ENCODE measurements at regions not wholly inside any gene's neighbourhood (a gene's known extent, or its start where the extent isn't known, plus 50 kb on each side); places are given as distances from the start of the nearest gene placed in this dataset.

DNA sequence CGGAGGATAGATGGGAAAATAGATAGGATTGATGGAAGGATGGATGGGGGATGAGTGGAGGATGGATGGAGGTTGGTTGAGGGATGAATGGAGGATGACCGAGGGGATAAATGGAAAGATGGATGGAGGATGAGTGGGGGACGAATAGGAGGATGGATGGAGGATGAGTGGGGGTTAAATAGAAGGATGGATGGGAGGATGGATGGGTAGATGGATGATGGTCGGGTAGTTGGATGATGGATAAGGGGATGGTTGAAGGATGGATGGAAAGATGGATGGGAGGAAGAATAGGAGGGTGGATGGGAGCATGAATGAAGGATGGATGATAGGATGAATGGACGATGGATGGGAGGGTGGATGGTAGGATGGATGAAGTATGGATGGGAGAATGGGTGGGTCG lies 219.3 kb upstream of the IER5L start:
- DNase-seq: no peak

DNA sequence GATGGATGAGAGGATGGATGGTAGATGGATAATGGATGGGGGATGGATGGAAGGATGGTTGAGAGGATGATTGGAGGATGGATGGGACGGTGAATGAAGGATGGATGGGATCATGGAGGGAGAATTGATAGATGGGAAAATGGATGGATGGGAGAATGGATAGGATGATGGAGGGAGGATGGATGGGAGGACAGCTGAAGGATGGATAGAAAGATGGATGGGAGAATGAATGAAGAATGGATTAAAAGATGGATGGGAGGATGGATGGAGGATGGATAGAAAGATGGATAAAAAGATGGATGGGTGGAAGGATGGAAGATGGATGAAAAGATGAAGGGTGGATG lies 218.3 kb upstream of the IER5L start:
- no peak for DNase-seq

DNA sequence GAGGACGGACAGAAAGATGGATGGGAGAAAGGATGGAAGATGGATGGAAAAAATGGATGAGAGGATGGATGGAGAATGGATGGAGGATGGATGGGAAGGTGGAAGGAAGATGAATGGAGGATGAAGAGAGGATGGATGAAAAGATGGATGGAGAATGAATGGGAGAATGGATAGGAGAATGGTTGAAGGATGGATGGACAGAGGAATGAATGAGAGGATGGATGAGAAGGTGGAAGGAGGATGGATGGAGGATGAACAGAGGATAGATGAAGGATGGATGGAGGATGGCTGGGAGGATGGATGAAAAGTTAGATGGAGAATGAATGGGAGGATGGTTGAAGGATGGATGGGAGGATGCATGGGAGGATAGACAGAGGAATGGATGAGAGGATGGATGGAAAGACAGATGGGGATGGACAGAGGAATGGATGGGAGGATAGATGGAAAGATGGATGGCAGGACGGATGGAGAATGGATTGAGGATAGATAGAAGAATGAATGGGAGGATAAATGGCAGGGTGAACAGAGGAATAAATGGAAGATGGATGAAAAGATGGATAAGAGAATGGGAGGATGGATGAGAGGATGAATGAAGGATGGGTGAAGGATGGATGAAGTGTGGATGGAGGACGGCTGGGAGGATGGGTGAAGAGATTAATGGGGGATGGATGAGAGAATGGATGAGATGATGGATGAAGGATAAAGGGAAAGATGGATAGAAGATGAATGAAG lies 217.7 kb upstream of the IER5L start:
- no peak for DNase-seq

DNA sequence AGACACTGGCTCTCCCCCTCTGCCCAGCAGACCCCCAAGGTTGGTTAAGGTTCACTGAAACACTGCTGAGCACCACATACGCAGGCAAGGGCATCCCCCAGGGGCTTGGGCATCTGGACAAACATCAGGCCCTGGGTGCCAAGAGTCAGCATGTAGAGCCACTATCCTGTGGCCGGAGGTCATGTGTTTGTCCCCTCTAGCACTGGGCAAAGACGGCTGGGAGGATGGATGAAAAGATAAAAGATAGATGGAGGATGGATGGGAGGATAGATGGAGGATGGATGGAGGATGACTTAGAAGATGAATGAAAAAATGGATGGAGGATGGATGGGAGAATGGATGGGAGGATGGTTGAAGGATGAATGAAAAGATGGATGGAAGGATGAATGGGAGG lies 216.8 kb upstream of the IER5L start:
- no peak for DNase-seq

DNA sequence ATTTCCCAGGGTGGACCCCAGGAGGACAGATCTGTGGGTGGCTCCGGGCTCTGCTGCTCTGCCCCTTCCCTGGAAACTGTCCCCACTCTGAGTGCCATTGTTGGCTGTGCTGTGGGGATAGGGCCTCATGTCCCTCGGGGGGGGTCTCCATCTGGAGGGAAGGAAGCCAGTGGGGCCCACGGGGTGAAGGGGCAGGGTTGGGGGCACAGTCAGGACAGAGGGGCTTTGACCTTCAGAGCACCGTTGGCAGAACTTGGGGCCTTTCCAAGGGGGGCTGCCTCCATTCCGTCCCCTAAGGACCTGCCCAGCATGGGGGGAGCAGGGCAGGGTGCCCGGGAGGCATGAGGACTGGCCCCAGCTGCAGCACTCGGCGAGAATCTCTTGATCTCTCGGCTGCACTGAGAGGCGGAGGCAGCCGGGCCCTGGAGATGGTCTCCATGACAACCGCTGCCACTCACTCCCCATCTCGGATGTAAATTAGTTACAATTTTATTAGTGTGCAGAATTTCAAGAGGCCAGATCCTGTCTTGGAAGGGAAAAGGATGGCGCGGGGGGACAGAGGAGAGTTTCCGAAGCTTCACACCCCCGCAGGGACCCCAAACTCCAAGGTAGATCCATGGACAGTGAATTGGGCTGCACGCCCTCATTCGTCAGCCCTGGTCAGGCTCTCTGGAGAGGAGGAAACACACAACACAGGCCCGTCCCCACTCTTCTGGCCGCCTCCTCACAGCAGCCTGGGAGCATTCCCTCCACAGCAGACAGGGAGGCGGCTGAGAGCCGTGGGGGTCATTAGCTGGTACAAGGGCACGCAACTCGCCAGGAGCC lies 216.2 kb upstream of the IER5L start:
- DNase-seq: no peak

DNA sequence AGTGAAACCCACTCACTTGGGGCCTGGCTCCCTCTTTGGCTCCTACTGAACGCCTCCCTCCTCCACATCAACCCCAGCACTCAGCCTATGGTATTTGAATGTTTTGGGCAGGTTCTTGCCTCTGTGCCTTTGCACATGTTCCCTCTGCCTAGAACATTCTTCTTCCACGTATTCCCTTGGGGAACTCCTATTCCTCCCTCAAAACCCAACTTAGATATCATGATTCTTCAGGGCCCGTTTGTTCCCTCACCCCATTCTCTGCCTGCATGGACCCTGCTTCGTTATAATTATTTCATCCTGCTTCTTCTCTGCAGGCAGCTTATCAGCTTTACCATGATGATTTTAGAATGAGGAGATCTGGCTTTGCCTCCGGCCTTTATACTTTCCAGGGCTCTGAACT lies 215.0 kb upstream of the IER5L start:
- DNase-seq: no peak

DNA sequence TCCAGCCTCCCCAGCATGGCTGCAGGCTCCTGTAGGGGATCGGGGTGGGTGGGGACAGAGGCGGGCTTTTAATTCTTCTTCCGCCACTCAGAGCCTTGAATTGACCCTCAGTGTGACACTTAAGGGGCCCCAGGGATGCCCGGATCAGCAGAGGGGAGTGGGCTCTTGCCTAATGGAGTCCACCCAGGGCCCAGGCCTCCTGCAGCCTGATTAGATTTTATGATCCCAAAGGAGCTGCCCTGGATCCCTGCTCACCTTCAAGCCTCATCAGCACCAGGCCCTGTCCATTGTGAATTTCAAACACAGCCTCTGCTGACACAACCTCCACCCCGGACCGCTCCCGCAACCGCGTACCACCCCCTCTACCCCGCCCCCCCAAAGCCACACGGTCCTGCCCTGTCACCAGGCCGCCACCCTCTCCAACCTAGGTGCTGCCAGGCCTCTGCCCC lies 214.1 kb upstream of the IER5L start:
- DNase-seq: no peak

DNA sequence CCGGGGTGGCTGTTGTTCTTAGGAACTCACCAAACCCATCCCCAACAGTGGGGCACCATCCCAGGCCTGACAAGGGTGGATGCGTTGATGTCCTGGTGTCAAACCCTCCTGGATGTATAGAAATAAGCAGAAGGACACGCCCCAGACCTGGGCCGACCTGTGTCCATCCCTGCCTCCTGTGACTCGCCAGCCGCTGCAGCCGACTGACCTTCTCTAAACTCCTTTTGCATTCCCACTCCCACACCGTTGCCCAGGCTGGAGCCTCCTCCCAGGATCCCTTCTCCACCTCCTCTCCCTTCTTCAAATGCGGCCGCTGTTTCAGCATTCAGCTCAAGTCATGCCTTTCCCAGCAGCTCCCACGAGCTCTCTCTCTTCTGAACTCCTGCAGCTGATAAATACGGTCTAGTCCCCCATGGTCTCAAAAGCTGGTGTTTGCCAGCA lies 213.2 kb upstream of the IER5L start:
- no peak for DNase-seq

DNA sequence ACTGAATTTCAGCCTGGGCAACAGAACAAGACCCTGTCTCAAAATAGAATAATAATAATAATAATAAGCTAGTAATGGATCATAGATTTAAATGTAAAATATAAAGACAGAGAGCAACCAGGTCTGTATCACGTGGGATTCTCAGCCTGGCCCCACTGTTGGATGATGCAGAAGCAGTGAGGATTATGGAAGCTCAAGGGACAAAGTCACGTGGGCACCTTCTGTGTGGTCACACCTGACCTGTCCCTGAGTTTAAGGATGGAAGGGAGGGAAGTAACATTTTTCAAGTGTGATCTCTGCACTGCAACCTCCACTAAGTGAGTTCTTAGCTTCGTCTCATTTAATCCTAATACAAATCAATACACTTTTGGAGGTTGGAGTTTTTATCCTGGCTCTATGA lies 212.5 kb upstream of the IER5L start:
- DNase-seq: no peak

DNA sequence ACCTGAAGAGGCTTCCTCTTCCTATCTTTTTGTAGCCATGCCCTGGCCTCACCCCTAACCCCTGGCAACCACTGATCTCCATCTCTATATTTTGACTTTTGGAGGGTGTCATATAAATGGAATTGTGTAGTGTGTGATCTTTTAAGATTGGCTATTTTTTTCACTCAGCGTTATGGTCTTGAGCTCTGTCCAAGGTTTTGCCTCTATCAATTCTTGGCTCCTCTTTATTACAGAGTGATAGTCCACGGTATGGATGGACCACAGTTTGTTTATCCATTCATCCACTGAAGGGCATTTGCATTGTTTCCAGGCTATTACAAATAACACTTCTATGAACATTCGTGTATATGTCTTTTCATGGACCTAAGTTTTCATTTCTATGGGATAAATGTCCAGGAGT lies 209.8 kb upstream of the IER5L start:
- no peak for DNase-seq

DNA sequence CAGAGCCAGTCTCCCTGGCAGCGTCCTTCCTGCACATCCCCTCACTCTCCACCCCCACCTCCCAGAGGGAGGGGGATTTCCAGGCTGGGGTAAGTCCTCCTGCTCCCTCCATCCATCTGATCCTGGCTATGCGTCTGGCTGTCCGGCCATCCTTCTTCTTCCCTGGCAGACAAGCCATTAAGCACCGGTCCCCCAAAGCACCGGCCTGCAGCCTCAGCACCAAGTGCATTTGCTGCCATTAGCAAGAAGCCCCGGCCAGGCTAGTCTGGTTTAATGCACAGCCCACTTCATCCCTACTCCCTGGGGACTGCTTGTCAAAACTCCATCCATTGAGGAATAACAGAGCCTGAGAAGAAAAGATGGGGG lies 208.7 kb upstream of the IER5L start:
- DNase-seq: no peak

DNA sequence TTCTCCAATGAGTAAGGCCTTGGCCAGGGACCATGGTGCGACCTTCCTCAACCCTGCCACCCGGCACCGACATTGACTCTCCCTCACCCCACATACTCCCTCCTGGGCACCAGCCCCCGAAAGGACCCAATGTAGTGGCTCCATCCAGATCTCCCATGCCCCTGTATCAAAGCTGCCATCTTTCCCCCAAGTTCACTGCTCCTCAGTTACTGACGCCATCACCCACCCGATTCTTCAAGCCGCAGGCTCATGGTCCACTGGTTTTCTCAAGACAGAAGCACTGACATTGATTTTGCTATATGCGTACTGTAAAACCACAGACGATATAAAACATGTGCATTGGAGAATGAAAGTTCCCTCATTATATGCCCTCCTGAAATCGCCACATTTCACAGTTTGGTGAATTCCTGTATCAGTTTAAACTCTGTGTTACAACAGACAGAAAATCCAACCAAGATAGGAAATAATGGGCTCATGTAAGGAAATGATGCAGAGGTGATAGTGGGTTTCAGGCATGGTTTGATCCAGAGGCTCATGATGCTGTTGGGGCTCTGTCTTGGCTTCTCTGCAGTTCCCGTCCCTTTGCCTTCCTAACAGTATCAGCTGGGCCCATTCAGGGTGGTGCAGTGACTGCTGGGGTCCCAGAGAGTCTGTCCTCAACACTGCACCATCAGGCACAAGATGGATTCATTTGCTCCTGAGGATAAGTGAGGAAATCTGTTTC lies 207.3 kb upstream of the IER5L start:
- no peak for DNase-seq

DNA sequence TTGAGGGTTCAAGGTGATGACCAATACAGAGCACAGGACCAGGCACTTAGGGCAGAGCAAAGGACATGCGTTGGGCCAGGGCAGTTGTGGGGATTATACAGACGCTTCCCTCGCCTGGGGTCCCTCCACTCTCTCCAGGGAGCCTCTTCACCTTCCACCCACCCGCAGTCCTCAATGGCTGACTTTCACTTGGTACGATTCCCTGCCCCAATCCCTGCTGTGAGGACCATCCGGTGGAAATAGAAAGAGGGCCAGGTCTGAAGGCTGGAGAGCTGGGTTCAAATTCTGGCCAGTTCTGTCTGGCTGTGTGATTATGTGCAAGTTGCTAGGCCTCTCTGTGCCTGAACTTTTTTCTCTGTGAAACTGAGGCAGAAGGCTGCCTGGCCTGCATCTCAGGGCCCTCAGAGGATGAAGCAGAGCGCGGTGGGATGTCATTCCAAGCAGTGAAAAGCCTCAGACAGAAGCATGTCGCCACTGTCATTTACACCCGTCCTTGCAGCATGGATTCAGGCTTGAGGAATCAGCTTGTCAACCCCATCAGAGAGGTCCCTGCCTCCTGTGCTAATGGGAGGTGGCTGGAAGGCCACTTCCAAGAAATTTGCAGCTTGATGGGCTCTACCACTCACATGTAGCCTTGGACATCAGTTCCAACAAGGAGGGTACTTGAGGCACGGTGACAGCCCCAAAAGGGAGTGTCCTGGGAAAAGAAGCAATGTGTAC lies 206.6 kb upstream of the IER5L start:
- DNase-seq: no peak

DNA sequence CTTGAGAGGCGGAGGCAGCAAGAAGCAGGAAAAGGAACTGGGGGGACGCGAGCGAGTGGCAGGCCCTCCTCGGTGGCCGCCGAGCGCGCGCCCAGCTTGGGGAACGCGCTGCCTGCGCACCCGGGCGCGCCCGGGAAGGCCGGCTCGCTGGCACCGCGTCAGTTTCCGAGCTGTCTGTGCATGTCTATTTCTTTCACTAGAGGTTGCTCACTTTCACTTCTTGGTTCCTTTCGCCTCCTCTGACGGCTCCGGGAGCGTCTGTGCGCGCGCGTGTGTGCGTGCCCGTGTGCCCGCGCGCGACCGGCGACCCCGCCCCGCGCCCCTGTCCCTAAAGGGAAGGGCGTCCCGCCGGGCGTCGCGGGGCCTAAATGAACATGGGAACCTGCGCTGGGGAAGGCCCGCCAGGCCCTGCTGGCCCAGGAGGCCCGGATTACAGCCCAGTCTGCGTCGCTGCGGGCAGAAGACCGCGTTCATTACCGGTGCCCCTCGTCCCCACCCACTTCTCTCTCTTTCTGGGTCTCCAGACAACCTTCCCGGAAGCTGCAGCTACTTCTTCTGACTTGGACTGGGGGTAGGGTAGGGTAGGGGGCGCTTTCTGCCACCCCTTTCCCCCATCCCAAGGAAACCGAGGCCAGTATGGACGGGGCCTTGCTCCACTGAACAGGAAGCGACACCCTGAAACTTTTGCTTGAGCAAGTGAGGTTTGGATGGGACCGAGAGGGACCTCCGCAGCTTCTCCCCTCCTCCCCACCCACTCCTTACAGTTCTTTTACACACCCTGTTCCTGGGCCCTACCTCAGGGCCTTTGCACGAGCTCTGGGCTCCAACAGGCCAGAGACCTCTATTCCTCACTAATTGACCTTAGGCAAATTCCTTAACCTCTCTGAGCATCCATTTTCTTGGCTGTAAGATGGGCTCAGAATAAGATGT lies 205.8 kb upstream of the IER5L start:
- DNase-seq: peak; percentile 64 to 67

DNA sequence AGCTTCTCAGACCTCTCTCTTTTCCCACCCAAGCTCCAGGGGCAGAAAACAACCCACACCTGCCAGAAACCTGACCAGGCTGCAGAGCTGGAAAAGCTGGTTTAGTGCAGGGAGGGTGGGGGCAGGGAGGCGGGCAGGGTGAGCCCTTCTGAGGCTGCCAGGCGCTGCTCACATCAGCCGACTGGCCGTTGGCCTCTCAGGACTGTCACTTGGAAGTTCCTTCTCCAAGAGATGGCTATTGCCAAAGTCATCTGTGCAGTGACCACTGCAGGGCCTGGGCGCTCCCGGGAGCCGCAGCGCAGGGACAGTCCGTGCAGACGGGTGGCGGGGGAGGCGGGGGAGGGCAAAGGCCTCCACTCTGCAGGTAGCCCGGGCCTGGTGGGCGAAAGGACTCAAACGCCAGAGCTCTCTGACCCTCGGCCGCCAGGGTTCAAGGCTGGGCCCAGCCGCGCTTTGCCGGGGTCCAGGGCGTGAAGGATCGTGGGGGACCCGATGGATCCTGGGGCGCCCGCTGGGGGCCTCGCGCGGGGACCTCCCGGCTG lies 205.0 kb upstream of the IER5L start:
- DNase-seq: no peak

DNA sequence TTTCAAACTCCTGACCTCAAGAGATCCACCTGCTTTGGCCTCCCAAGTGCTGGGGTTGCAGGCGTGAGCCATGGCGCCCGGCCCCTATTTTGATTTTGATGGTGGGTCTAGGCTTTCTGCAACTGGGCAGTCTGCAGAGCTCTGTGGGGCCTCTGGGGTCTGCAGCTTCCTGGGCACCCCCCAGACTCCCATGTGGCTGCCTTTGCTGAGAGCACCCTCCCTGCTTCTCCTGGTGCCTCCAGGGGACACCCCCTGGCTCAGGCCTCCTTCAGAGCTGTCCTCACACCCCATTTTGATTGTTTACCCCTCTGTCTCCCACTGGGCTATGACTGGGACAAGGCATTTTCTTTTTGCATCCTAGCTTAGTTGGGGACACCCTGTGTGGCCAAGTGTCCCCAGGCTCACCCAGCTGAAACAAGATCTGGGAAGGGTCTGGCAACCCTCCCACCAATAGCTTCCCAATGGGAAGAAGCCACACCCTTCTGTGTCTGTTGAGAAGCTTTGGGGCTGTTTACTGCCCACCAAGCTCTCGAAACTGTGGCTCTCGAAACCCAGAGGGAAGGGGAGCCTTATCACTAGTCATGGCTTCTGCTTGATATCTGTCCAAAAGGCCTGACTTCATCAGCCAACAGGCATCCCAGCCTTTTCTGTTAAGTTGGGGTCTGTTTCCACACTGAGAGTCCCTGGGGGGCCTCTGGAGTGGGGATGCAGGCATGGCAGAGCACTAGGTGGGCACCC lies 204.4 kb upstream of the IER5L start:
- no peak for DNase-seq

DNA sequence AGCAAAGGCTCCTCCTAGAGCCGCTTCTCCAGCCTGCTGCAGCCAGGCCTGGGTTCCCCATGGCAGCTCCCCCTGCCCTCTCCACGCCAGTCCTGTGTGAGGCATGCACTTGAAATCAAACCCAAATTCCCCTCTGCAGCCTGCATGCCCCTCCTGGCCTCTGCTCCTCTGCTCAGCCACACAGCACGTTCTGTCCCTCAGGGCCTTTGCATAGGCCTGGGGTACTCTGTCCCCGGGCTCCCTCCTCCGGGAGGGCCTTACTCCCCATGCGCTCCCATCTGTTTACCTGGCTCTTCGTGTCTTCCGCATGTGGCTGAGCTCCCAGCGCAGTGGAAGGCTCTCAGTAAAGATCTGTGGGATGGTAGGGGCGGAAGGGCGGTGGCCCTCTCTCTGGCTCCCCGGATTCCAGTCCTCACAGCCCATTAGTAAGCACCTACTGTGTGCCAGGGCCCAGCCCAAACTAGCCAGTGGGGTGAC lies 203.5 kb upstream of the IER5L start:
- no peak for DNase-seq

DNA sequence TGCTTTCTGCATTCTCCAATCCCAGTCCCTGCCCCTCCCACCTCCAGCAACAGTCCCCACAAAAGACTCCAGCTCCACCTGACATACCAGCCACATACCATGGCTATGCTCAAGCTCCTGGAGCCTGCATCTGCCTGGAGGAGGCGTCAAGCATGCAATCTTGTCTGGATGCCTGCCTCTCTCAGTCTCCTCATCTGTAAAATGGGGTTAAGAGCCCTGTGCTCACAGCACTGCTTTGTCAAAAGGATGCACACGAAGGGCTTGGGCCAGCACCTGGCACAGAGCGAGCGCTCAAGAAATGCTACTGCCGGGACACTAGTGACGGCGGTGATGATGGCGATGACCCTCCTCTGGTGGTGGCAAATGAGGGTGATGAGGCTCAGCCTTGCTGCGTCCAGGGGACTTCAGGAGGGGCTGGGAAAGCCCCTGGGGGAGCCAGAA lies 202.9 kb upstream of the IER5L start:
- DNase-seq: no peak

DNA sequence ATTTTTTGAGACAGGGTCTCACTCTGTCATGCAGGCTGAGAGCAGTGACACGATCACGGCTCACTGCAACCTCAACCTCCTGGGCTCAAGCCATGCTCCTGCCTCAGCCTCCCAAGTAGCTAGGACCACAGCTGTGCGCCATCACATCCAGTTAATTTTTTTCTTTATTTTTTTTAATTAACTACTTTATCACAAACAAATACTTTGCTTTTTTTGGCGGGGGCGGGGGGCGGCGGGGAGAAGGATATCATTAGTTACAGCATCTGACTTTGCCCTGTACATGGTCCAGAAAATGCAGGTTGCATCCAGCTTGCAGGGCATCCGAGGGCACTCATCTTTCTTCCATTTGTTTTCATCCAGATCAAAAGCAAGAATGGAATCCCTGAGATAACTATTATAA lies 201.8 kb upstream of the IER5L start:
- DNase-seq: no peak

DNA sequence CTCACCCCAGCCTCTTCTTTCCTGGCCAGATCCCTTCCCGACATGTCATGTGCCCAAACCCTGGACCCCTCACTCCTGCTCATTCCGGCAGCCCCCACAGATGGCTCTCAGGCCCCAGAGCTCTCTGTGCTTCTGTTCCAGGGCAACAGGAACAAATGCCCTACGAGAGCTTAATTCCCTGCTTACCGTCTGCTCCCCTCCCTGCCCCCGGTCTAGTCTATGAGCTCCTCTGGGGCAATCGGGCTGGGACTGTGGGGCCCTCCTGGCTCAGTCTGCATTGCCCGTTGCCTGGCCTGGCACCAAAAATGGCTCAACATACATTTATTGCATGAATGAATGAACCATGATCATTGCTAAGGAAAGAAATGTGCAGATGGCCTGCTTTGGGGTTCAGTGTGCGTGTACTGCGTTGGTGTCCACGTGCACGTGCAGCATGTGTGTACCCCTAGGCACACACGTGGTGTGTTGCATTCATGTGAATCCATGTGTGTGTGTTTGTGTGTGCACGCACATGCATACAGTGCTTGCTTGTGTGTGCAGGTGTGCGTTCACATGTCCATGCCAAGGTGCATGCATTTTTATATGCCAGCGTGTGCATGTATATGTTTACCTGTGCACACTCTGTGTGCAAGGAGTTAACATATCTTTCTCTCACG lies 201.2 kb upstream of the IER5L start:
- DNase-seq: no peak

Data from stimulated activated CD4-positive, alpha-beta T cell treated with anti-CD3 and anti-CD28 coated beads, Interleukin-2, amount 100 ng/mL, for 24 hours (primary cell).